ENCODE measurements at regions not wholly inside any gene's neighbourhood (a gene's known extent, or its start where the extent isn't known, plus 50 kb on each side); places are given as distances from the start of the nearest gene placed in this dataset.

DNA sequence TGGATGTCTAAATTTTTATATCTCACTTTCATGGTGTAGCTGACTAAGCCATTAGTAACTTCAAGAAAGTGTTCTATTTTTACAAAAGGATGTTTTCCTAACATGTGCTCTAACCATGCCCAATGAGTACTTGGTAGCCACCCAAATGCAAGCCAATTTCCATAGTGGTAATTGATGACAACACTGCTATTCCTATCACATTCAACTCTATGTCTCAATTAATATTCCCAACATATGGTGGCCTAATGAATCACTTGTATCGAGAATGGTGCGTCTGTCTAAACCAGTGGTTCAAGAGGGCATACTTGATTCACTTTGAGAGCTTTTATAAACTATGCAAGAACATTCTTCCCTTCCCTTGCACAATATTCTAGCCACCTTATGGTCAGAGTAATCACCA lies 112.9 kb upstream of the GPRIN3 start:
- Mint-ChIP-seq H3K4me3 (no peak overlapping the region), H3K9me3 (no peaks in the 10 kb centered on the region), H3K27ac (no peak overlapping the region), H3K27me3 (peaks cover 0 to 3% (median 0%) of the 10 kb centered on the region in 5 donors), H3K4me1 (no peaks in the 10 kb centered on the region), H3K36me3 (no peaks in the 10 kb centered on the region)
- Histone ChIP-seq H3K9me3 (ENCODE audit: control insufficient read depth in 2 of 3, low read length in 3 of 3) (no peaks in the 10 kb centered on the region), H3K4me3 (ENCODE audit: low read length) (no peak overlapping the region), H3K27ac (ENCODE audit: low read depth, low read length) (no peak overlapping the region), H3K27me3 (ENCODE audit: control insufficient read depth in 2 of 2, insufficient read depth in 2 of 2, low read length in 2 of 2) (no peaks in the 10 kb centered on the region), H3K4me1 (ENCODE audit: control insufficient read depth in 2 of 2, insufficient read depth in 2 of 2, low read length in 2 of 2) (no peaks in the 10 kb centered on the region), H3K36me3 (ENCODE audit: control insufficient read depth in 2 of 3, insufficient read depth in 3 of 3, low read length in 3 of 3) (no peaks in the 10 kb centered on the region)
- DNase-seq (no peak), ATAC-seq (no peak)
- CTCF ChIA-PET, result no interaction called here
- POLR2A ChIA-PET, result interaction anchor here (1.0 kb wide), 1 partner anchor 166 kb away, joined by 3 read pairs; no protein-coding TSS in a partner anchor
- intact Hi-C loops (cut with micrococcal nuclease), result loop anchor here in 1 of 2 donors (2.0 kb wide), 1 partner anchor 24 kb away; no protein-coding TSS in a partner anchor

DNA sequence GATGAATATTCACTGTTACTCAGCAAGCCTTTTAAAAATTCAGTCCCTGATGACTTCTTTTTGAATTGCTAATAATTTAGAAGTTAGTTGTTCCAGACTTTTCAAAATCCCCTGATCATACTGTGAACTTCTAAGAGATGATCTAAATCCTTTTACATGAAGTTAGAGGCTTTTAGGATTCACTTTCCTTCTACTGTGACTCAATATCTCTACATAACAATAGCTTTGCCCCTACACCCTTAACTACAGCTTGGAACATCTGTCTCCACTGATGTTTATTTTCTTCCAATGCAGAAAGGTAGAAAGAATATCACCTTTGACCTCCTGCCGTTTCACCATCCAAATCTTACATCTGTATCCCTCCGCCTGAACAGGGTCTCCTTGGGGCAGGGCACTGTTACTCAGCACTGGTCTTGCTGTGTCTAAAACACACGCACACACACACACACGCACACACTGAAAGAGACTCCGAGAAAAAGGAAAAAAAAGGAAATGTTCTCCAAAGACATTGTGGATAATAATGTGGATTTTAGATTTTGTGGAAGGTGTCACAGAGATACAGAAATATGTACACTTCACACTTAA lies 111.6 kb upstream of the GPRIN3 start:
- Mint-ChIP-seq H3K4me3 (no peak overlapping the region), H3K4me1 (no peaks in the 10 kb centered on the region), H3K36me3 (peaks cover 0 to 2% (median 0%) of the 10 kb centered on the region in 5 donors), H3K27ac (no peak overlapping the region), H3K9me3 (no peaks in the 10 kb centered on the region), H3K27me3 (no peaks in the 10 kb centered on the region)
- intact Hi-C loops (cut with micrococcal nuclease), result no loop called here
- Histone ChIP-seq H3K36me3 (ENCODE audit: control insufficient read depth in 2 of 3, insufficient read depth in 3 of 3, low read length in 3 of 3) (no peaks in the 10 kb centered on the region), H3K4me1 (ENCODE audit: control insufficient read depth in 2 of 2, insufficient read depth in 2 of 2, low read length in 2 of 2) (no peaks in the 10 kb centered on the region), H3K27me3 (ENCODE audit: control insufficient read depth in 2 of 2, insufficient read depth in 2 of 2, low read length in 2 of 2) (no peaks in the 10 kb centered on the region), H3K9me3 (ENCODE audit: control insufficient read depth in 2 of 3, low read length in 3 of 3) (no peaks in the 10 kb centered on the region), H3K27ac (ENCODE audit: low read depth, low read length) (no peak overlapping the region), H3K4me3 (ENCODE audit: low read length) (no peak overlapping the region)
- ChIA-PET CTCF (no interaction called here), POLR2A (no interaction called here)
- ATAC-seq (no peak), DNase-seq (no peak)

DNA sequence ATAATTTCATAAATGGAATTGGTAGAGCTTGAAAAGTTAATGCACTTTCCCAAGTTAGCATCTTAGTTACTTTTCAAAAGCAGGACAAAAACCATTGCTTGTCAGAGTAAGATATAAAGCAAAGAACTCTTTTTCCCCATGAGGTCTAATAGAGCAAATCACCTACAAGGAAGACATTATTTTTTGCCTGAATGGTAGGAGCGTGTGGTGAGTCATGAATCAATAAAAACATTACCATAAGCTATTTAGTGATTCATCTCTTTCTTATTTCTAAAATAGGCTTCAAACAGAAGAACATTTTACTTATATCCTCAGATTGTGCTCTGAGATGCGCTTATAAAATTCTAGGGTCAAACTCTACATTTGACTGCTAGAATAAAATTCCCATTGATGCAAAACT lies 109.4 kb upstream of the GPRIN3 start:
- Mint-ChIP-seq H3K27me3 (no peaks in the 10 kb centered on the region), H3K4me3 (no peak overlapping the region), H3K4me1 (no peaks in the 10 kb centered on the region), H3K27ac (no peak overlapping the region), H3K36me3 (peaks cover 0 to 2% (median 0%) of the 10 kb centered on the region in 5 donors), H3K9me3 (no peaks in the 10 kb centered on the region)
- Histone ChIP-seq H3K36me3 (ENCODE audit: control insufficient read depth in 2 of 3, insufficient read depth in 3 of 3, low read length in 3 of 3) (no peaks in the 10 kb centered on the region), H3K4me1 (ENCODE audit: control insufficient read depth in 2 of 2, insufficient read depth in 2 of 2, low read length in 2 of 2) (no peaks in the 10 kb centered on the region), H3K27me3 (ENCODE audit: control insufficient read depth in 2 of 2, insufficient read depth in 2 of 2, low read length in 2 of 2) (no peaks in the 10 kb centered on the region), H3K4me3 (ENCODE audit: low read length) (no peak overlapping the region), H3K27ac (ENCODE audit: low read depth, low read length) (no peak overlapping the region), H3K9me3 (ENCODE audit: control insufficient read depth in 2 of 3, low read length in 3 of 3) (no peaks in the 10 kb centered on the region)
- intact Hi-C loops (cut with micrococcal nuclease), result no loop called here
- CTCF ChIA-PET, result no interaction called here
- DNase-seq (no peak), ATAC-seq (no peak)
- POLR2A ChIA-PET, result no interaction called here

DNA sequence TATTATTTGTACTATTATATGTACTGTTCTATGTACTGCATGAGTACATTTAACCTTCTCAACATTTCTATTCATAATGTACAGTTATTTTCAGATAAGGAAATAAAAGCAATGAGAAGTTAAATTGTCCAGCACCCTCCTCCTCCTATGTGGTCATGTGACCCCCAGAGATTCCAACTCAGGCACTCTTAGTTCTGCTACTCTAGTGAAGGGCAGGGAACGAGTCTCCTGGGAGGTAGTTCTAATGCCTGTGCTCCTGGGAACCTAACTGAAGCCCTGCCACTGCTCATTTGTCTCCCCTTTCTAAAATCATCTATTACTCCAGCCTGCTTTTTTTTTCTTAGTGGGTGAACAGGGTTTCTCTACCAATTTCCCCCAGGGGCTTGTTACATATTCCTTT lies 105.9 kb upstream of the GPRIN3 start:
- H3K9me3 Mint-ChIP-seq, result peaks cover 0 to 3% (median 0%) of the 10 kb centered on the region in 11 donors
- H3K27ac ChIP-seq (ENCODE audit: low read depth, low read length), result no peak overlapping the region
- H3K4me1 Mint-ChIP-seq, result peaks cover 0 to 9% (median 0%) of the 10 kb centered on the region in 7 donors
- H3K9me3 ChIP-seq (ENCODE audit: control insufficient read depth in 2 of 3, low read length in 3 of 3), result no peaks in the 10 kb centered on the region
- POLR2A ChIA-PET, result no interaction called here
- H3K36me3 ChIP-seq (ENCODE audit: control insufficient read depth in 2 of 3, insufficient read depth in 3 of 3, low read length in 3 of 3), result no peaks in the 10 kb centered on the region
- no peak overlapping the region for H3K4me3 ChIP-seq (ENCODE audit: low read length)
- H3K27me3 Mint-ChIP-seq, result no peaks in the 10 kb centered on the region
- no peak overlapping the region for H3K27ac Mint-ChIP-seq
- H3K4me3 Mint-ChIP-seq, result no peak overlapping the region
- ATAC-seq (no peak), DNase-seq (no peak)
- H3K27me3 ChIP-seq (ENCODE audit: control insufficient read depth in 2 of 2, insufficient read depth in 2 of 2, low read length in 2 of 2), result no peaks in the 10 kb centered on the region
- CTCF ChIA-PET, result no interaction called here
- H3K36me3 Mint-ChIP-seq, result peaks cover 0 to 8% (median 3%) of the 10 kb centered on the region in 5 donors
- no peaks in the 10 kb centered on the region for H3K4me1 ChIP-seq (ENCODE audit: control insufficient read depth in 2 of 2, insufficient read depth in 2 of 2, low read length in 2 of 2)
- intact Hi-C loops (cut with micrococcal nuclease), result no loop called here

DNA sequence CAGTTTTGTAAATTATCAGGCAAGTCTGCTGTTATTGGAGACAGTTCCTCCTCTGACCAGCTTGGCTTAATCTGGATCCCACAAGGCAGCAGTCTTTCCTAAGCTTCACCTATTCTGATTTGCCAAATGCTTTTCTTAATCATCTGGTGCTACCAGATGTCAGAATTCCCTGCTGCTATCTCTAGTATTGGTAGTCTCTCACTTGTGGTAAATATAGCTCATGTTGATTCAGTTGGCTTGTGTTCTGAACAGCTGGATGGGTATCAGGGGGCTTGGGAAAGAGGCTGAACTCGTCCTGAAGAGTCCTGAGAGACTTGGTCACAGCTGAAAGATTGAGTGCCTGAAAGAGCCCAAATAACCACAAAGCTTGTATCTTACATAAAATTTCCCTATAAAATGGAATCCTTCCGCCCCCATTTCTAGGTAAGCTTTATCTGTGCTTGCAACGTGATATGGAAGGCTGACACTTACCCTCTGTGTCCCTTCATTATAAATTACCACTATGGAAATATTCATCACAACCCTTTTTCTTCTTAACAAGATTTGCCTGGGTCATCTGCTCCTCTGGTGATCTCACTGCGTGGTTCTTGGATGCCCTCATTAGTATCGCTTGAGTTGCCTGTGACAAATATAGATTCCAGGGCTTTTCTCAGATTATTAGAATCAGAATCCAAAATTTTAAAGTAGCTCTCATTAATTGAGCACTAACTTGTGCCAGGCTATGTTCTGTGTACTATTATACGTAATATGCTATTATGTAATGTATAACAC lies 104.1 kb upstream of the GPRIN3 start:
- H3K27me3 Mint-ChIP-seq, result no peaks in the 10 kb centered on the region
- H3K9me3 Mint-ChIP-seq, result peaks cover 0 to 8% (median 0%) of the 10 kb centered on the region in 11 donors
- H3K36me3 Mint-ChIP-seq, result peaks cover 0 to 8% (median 3%) of the 10 kb centered on the region in 5 donors
- ATAC-seq (no peak), DNase-seq (no peak)
- intact Hi-C loops (cut with micrococcal nuclease), result no loop called here
- Histone ChIP-seq H3K27ac (ENCODE audit: low read depth, low read length) (no peak overlapping the region), H3K9me3 (ENCODE audit: control insufficient read depth in 2 of 3, low read length in 3 of 3) (no peaks in the 10 kb centered on the region), H3K4me1 (ENCODE audit: control insufficient read depth in 2 of 2, insufficient read depth in 2 of 2, low read length in 2 of 2) (no peaks in the 10 kb centered on the region), H3K36me3 (ENCODE audit: control insufficient read depth in 2 of 3, insufficient read depth in 3 of 3, low read length in 3 of 3) (no peaks in the 10 kb centered on the region), H3K27me3 (ENCODE audit: control insufficient read depth in 2 of 2, insufficient read depth in 2 of 2, low read length in 2 of 2) (no peaks in the 10 kb centered on the region), H3K4me3 (ENCODE audit: low read length) (no peak overlapping the region)
- POLR2A ChIA-PET, result no interaction called here
- H3K4me3 Mint-ChIP-seq, result no peak overlapping the region
- no peak overlapping the region for H3K27ac Mint-ChIP-seq
- CTCF ChIA-PET, result interaction anchor here (1.0 kb wide), 1 partner anchor 20 kb away, joined by 4 read pairs; no protein-coding TSS in a partner anchor
- H3K4me1 Mint-ChIP-seq, result peaks cover 0 to 9% (median 0%) of the 10 kb centered on the region in 7 donors

DNA sequence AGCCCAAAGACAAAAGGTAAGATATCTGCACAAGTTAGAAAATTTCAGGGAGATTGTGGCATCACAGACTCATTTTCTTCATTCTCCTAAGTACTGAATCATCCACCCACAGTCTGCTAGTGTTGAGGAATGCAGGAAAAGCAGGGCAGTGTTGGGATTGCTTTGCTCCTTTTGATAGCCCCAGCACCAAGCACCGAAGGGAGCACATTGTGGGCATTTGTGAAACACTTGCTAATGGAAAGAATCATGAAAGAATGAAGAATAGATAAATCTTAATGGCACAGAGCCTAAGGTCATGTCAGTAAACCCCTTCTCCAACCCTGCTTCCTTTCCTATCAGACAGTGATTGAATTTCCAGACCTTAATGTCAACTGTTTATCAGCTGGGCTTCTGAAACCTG lies 103.1 kb upstream of the GPRIN3 start:
- POLR2A ChIA-PET, result no interaction called here
- Mint-ChIP-seq H3K27ac (no peak overlapping the region), H3K27me3 (no peaks in the 10 kb centered on the region), H3K4me1 (peaks cover 0 to 9% (median 0%) of the 10 kb centered on the region in 7 donors), H3K36me3 (peaks cover 0 to 8% (median 3%) of the 10 kb centered on the region in 5 donors), H3K9me3 (peaks cover 0 to 8% (median 0%) of the 10 kb centered on the region in 11 donors), H3K4me3 (no peak overlapping the region)
- DNase-seq (no peak), ATAC-seq (no peak)
- H3K27ac ChIP-seq (ENCODE audit: low read depth, low read length), result no peak overlapping the region
- CTCF ChIA-PET, result no interaction called here
- intact Hi-C loops (cut with micrococcal nuclease), result no loop called here
- no peaks in the 10 kb centered on the region for H3K36me3 ChIP-seq (ENCODE audit: control insufficient read depth in 2 of 3, insufficient read depth in 3 of 3, low read length in 3 of 3)
- H3K4me1 ChIP-seq (ENCODE audit: control insufficient read depth in 2 of 2, insufficient read depth in 2 of 2, low read length in 2 of 2), result no peaks in the 10 kb centered on the region
- no peak overlapping the region for H3K4me3 ChIP-seq (ENCODE audit: low read length)
- H3K27me3 ChIP-seq (ENCODE audit: control insufficient read depth in 2 of 2, insufficient read depth in 2 of 2, low read length in 2 of 2), result no peaks in the 10 kb centered on the region
- H3K9me3 ChIP-seq (ENCODE audit: control insufficient read depth in 2 of 3, low read length in 3 of 3), result no peaks in the 10 kb centered on the region

DNA sequence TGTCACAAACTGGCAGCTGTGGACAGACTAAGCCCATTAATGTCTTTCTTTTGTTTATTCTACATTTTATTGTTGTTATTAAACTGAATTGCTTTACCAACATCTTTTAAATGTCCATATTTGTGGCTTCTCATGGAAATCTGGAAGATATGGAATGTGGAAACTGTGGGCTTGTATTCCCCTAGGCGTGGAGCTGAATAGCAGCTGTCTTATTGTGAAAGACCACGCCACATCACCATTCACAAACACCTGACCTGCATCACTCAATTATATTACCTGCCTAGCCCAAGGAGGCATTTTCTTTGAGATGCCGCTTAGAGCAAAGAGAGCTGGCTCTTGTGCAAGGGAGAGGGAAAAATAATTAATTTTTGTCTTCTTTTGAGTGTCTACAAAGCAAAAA lies 96.9 kb upstream of the GPRIN3 start:
- Mint-ChIP-seq H3K4me3 (no peak overlapping the region), H3K9me3 (peaks cover 0 to 8% (median 0%) of the 10 kb centered on the region in 11 donors), H3K4me1 (peaks cover 0 to 9% (median 0%) of the 10 kb centered on the region in 7 donors), H3K36me3 (peaks cover 0 to 5% (median 1%) of the 10 kb centered on the region in 5 donors), H3K27me3 (no peaks in the 10 kb centered on the region), H3K27ac (no peak overlapping the region)
- no peak for ATAC-seq
- Histone ChIP-seq H3K4me1 (ENCODE audit: control insufficient read depth in 2 of 2, insufficient read depth in 2 of 2, low read length in 2 of 2) (no peaks in the 10 kb centered on the region), H3K4me3 (ENCODE audit: low read length) (no peak overlapping the region), H3K36me3 (ENCODE audit: control insufficient read depth in 2 of 3, insufficient read depth in 3 of 3, low read length in 3 of 3) (no peaks in the 10 kb centered on the region), H3K27me3 (ENCODE audit: control insufficient read depth in 2 of 2, insufficient read depth in 2 of 2, low read length in 2 of 2) (no peaks in the 10 kb centered on the region), H3K9me3 (ENCODE audit: control insufficient read depth in 2 of 3, low read length in 3 of 3) (no peaks in the 10 kb centered on the region), H3K27ac (ENCODE audit: low read depth, low read length) (no peak overlapping the region)
- ChIA-PET POLR2A (no interaction called here), CTCF (no interaction called here)
- DNase-seq, result no peak
- intact Hi-C loops (cut with micrococcal nuclease), result no loop called here
